GM12873 (cell line): ENCODE measurements at regions not wholly inside any gene's neighbourhood (a gene's known extent, or its start where the extent isn't known, plus 50 kb on each side); places are given as distances from the start of the nearest gene placed in this dataset.

Experiments used
- TF ChIP-seq, protein P1 (sequence below): IDR thresholded peaks from 2 replicates; pipeline ENCODE4 v1.5.1; 2012; ENCODE audit warnings: low read depth, mild to moderate bottlenecking, moderate library complexity, low read length, control low read depth; ENCODE audit not compliant: insufficient read depth; ENCODE audit errors: missing control alignments

DNA sequence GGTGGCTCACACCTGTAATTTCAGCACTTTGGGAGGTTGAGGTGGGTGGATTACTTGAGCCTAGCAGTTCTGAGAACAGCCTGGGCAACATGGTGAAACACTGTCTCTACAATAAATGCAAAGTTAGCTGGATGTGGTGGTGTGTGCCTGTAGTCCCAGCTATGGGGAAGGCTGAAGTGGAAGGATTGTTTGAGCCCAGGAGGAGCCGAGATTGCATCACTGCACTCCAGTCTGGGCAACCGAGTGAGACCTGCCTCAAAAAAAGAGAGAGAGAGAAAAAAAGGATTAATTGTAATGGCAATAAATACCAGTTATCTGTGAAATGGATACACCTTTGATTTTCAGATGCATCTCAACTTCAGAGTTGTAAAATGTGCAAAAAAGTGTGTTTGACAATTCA is 58.8 kb downstream of the SPRY1 start:
- TF ChIP-seq, protein P1, sequence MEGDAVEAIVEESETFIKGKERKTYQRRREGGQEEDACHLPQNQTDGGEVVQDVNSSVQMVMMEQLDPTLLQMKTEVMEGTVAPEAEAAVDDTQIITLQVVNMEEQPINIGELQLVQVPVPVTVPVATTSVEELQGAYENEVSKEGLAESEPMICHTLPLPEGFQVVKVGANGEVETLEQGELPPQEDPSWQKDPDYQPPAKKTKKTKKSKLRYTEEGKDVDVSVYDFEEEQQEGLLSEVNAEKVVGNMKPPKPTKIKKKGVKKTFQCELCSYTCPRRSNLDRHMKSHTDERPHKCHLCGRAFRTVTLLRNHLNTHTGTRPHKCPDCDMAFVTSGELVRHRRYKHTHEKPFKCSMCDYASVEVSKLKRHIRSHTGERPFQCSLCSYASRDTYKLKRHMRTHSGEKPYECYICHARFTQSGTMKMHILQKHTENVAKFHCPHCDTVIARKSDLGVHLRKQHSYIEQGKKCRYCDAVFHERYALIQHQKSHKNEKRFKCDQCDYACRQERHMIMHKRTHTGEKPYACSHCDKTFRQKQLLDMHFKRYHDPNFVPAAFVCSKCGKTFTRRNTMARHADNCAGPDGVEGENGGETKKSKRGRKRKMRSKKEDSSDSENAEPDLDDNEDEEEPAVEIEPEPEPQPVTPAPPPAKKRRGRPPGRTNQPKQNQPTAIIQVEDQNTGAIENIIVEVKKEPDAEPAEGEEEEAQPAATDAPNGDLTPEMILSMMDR, result no peak

DNA sequence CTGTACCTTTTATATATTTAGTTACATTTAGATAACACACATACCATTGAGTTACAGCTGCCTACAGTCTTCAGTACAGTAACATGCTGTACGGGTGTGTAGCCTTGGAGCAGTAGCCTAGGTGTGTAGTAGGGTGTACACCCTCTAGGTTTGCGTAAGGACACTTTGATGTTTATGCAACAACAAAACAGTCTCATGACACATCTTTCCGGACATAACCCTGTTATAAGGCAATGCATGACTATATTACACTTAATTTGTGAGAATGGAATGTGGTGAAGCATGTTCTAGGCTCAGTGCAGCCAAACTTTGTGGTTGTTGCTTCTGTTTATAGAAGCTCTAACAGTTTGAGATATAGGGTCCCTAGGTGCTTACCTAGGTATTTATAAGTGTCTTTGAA is 65.4 kb downstream of the SPRY1 start:
- TF ChIP-seq, protein P1, result no peak

DNA sequence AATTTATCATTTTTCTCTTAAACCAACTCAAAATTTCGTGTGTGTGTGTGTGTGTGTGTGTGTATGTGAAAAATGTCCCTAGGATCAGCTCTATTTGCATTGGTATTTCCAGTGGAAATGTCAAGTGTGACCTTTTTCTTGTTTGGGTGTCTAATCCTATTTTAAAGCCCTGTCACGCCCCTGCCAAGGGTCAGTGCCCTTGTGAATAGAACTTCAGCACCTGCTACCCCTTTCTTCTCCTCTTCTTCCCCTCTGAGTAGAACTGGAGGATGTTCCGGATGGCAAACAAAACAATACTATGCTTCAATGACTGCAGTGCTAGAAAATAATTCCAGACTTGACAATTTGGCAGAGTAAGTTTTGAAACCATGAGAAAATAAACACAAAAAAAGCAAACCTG is 67.3 kb downstream of the SPRY1 start:
- TF ChIP-seq, protein P1, result no peak

DNA sequence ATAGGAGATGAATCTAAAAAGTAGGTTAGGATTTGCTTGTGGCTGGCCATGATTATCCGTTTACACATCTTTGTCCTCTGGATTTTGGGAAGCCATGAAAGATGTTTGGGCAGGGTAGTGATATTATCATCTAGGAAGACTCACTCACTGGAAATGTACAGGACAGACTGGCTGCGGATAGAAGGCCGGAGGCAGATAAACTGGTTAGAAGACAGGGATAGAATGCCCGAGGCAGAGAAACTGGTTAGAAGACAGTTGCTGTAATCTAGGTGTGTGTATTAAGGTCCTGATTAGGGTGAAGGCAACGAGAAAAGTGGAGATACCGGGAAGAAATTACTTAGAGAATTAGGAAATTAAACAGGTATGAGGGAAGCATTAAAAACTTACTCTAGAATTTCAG is 68.8 kb downstream of the SPRY1 start:
- TF ChIP-seq, protein P1, result no peak

DNA sequence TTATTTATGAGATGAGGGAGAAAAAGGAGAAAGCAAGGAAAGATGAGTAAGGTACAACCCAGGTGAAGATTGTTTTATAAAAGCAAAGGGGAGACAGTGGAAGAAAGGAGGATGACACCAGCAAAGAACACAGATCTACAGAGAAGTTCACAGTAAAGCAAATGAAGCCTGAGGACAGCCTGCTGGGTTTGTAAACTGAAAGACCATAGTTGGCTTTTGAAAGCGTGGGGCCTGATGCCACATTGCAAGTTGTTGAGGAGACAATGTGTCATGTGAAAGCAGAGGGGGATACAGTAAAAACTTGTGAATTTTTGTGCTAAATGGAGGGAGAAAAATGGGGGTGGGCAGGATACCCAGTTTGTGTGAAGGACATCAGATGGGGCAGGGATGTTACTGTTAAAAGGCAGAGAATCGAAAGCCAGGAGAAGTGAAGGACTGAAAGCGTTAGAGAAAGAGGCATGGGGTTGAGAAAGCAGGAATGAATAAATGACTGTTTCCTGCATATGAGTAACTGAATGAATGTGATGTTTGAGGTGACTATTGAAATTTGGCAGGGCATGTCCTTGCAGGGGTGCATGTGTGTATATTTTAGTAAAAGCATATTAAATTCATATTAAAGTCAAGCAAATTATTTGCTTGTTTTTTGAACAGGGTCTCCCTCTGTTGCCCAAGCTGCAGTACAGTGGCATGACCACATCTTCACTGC is 69.6 kb downstream of the SPRY1 start:
- TF ChIP-seq, protein P1, result no peak

DNA sequence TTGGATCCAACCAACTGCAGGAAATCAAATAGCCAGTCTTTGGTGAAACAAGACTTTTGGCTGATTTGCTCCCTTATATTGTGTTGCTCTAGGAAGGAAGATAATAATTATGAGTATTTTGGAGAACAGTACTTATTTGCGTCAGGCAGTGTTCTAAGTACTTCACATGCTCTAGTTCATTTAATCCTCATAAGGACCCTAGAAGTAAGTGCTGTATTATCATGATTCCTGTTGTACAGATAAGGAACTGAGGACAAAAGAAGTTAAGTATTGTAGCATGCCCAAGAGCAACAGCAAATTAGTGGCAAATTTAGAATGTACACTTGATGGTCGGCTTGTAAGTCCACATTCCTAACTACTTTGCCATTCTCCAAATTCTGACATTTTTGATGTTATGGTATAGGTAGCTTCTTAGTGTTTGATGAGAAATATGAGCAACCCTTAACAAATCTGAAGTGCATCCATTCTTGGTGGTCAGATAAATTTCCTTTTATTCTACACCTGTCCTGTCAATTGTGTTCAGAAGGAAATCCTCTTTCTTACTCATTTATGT is 72.0 kb downstream of the SPRY1 start:
- TF ChIP-seq, protein P1, result no peak

DNA sequence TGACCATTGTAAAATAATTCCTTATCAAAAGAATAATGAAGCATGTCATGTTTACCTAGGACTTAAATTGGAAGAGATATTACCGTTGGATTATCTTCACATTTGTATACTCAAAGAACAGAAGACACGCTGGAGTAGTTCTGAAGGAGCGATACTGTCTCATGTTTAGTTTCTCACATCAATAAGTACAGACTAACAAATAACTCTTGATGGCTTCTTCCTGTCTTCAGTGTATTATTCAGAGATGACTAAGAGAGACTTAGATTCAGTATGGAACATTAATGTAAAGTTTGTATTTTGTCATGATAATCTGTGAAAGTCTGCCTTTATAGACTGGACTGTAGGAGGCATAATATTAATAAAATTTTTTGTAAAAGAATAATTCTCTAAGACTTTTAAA is 72.7 kb downstream of the SPRY1 start:
- TF ChIP-seq, protein P1, result no peak
